ENCODE measurements at regions not wholly inside any gene's neighbourhood (a gene's known extent, or its start where the extent isn't known, plus 50 kb on each side); places are given as distances from the start of the nearest gene placed in this dataset.

GRCh38 chr3:86837871-86838270, 153.1 kb downstream of the VGLL3 start:
- TF ChIP-seq POLR2A (IDR thresholded peaks at IDR 0.05): no peak
- no peak for TF ChIP-seq CTCF (IDR thresholded peaks at IDR 0.05)

Data from thyroid gland (tissue), 4 donors.